Progenitor cell of endocrine pancreas (in vitro differentiated cells): ENCODE measurements at regions not wholly inside any gene's neighbourhood (a gene's known extent, or its start where the extent isn't known, plus 50 kb on each side); places are given as distances from the start of the nearest gene placed in this dataset.
"Not testable (repeated sequence)": the region's sequence is repeated elsewhere in the genome, so short reads cannot be mapped to it uniquely, and the experiment has no call there.

Experiments used
- DNase-seq: peaks from one replicate; pipeline ENCODE4 v3.0.0; 2021; ENCODE audit warnings: low spot score; ENCODE audit not compliant: unreplicated experiment
- H3K27ac Mint-ChIP-seq: 2 replicates; pipeline ENCODE4 v1.8.0; 2021; ENCODE audit warnings: mild to moderate bottlenecking, moderate library complexity, mixed read lengths
- H3K27me3 Mint-ChIP-seq: 2 replicates; pipeline ENCODE4 v1.8.0; 2021; ENCODE audit warnings: mixed read lengths
- H3K36me3 Mint-ChIP-seq: 2 replicates; pipeline ENCODE4 v1.8.0; 2022; ENCODE audit warnings: mixed read lengths; ENCODE audit not compliant: insufficient read depth
- H3K4me1 Mint-ChIP-seq: 2 replicates; pipeline ENCODE4 v1.8.0; 2021; ENCODE audit warnings: low read depth, mixed read lengths
- H3K4me3 Mint-ChIP-seq: 2 replicates; pipeline ENCODE4 v1.8.0; 2021; ENCODE audit warnings: low read depth, mild to moderate bottlenecking, moderate library complexity, mixed read lengths
- H3K9me3 Mint-ChIP-seq: 2 replicates; pipeline ENCODE4 v1.8.0; 2021; ENCODE audit warnings: low read depth, mixed read lengths
- CTCF ChIP-seq: fragments of 200-600 bp; sonication (generic); IDR thresholded peaks from one replicate; pipeline ENCODE4 v1.5.0; 2021; ENCODE audit warnings: antibody characterized with exemption, mild to moderate bottlenecking; ENCODE audit not compliant: unreplicated experiment

- Mint-ChIP-seq H3K4me1 (peaks cover 19% of the 10 kb centered on the region), H3K36me3 (peaks cover under 1% of the 10 kb centered on the region), H3K9me3 (peaks cover 4% of the 10 kb centered on the region), H3K27ac (peak overlapping the region; percentile 77), H3K27me3 (no peaks in the 10 kb centered on the region), H3K4me3 (no peak overlapping the region)
- TF ChIP-seq CTCF, result no peak
- no peak for DNase-seq
These were observed 654.9 kb upstream of the TBL1XR1 start for GRCh38 chr3:177852001-177852807.

GRCh38 chr3:177855021-177855420 is 657.7 kb upstream of the TBL1XR1 start:
- H3K4me1 Mint-ChIP-seq, result peaks cover 19% of the 10 kb centered on the region
- H3K9me3 Mint-ChIP-seq, result peaks cover 20% of the 10 kb centered on the region
- H3K27me3 Mint-ChIP-seq, result no peaks in the 10 kb centered on the region
- DNase-seq, result no peak
- peaks cover 3% of the 10 kb centered on the region for H3K36me3 Mint-ChIP-seq
- H3K4me3 Mint-ChIP-seq, result no peak overlapping the region
- TF ChIP-seq CTCF, result no peak
- H3K27ac Mint-ChIP-seq, result no peak overlapping the region

- DNase-seq, result no peak
- Mint-ChIP-seq H3K36me3 (peaks cover 5% of the 10 kb centered on the region), H3K9me3 (peaks cover 34% of the 10 kb centered on the region), H3K4me1 (peaks cover 7% of the 10 kb centered on the region), H3K27ac (no peak overlapping the region), H3K27me3 (no peaks in the 10 kb centered on the region), H3K4me3 (no peak overlapping the region)
- no peak for TF ChIP-seq CTCF
These were observed 662.9 kb upstream of the TBL1XR1 start for GRCh38 chr3:177860184-177860583.

GRCh38 chr3:177862962-177863491 is 665.7 kb upstream of the TBL1XR1 start:
- peaks cover 10% of the 10 kb centered on the region for H3K4me1 Mint-ChIP-seq
- H3K27me3 Mint-ChIP-seq, result peaks cover 3% of the 10 kb centered on the region
- H3K9me3 Mint-ChIP-seq, result peaks cover 37% of the 10 kb centered on the region
- H3K36me3 Mint-ChIP-seq, result peaks cover 6% of the 10 kb centered on the region
- TF ChIP-seq CTCF, result no peak
- H3K4me3 Mint-ChIP-seq, result no peak overlapping the region
- DNase-seq, result no peak
- no peak overlapping the region for H3K27ac Mint-ChIP-seq

- not testable (repeated sequence) for H3K4me3 Mint-ChIP-seq, H3K27me3 Mint-ChIP-seq, H3K27ac Mint-ChIP-seq
These were observed 665.0 kb upstream of the KCNMB2 start for GRCh38 chr3:177871267-177871666.

GRCh38 chr3:177878192-177878591 is 658.0 kb upstream of the KCNMB2 start:
- TF ChIP-seq CTCF, result no peak
- no peak for DNase-seq
- no peaks in the 10 kb centered on the region for H3K27me3 Mint-ChIP-seq
- H3K27ac Mint-ChIP-seq, result no peak overlapping the region
- peaks cover 1% of the 10 kb centered on the region for H3K4me1 Mint-ChIP-seq
- no peaks in the 10 kb centered on the region for H3K9me3 Mint-ChIP-seq
- no peak overlapping the region for H3K4me3 Mint-ChIP-seq
- no peaks in the 10 kb centered on the region for H3K36me3 Mint-ChIP-seq

More at GRCh38 chr3:177871267-177871666, 665.0 kb upstream of the KCNMB2 start:
- not testable (repeated sequence) for DNase-seq, H3K36me3 Mint-ChIP-seq, H3K4me1 Mint-ChIP-seq
- peaks cover 40% of the 10 kb centered on the region for H3K9me3 Mint-ChIP-seq
